ENCODE measurements at regions not wholly inside any gene's neighbourhood (a gene's known extent, or its start where the extent isn't known, plus 50 kb on each side); places are given as distances from the start of the nearest gene placed in this dataset.

- peak; percentile 31 for DNase-seq
Measured at GRCh38 chr12:116492703-116493324, 66.4 kb upstream of the MAP1LC3B2 start.

- no peak for DNase-seq
Measured at GRCh38 chr12:116495260-116495659, 63.9 kb upstream of the MAP1LC3B2 start.

GRCh38 chr12:116497051-116497591 is 62.1 kb upstream of the MAP1LC3B2 start:
- DNase-seq: no peak

- no peak for DNase-seq
Measured at GRCh38 chr12:116498471-116498870, 60.7 kb upstream of the MAP1LC3B2 start.

GRCh38 chr12:116502141-116502725 is 56.9 kb upstream of the MAP1LC3B2 start:
- no peak for DNase-seq

- no peak for DNase-seq
Measured at GRCh38 chr12:116502989-116503496, 56.1 kb upstream of the MAP1LC3B2 start.

- no peak for DNase-seq
Measured at GRCh38 chr12:116504438-116504837, 54.7 kb upstream of the MAP1LC3B2 start.

GRCh38 chr12:116506697-116507064 is 52.5 kb upstream of the MAP1LC3B2 start:
- DNase-seq: no peak

- no peak for DNase-seq
Measured at GRCh38 chr12:116508145-116509121, 50.7 kb upstream of the MAP1LC3B2 start.

Data from dermis blood vessel endothelial cell (primary cell).